ENCODE measurements at regions not wholly inside any gene's neighbourhood (a gene's known extent, or its start where the extent isn't known, plus 50 kb on each side); places are given as distances from the start of the nearest gene placed in this dataset.

GRCh38 chr5:52655163-52655562, 132.6 kb upstream of the ITGA1 start:
- TF ChIP-seq GATA3 (IDR thresholded peaks at IDR 0.05; ENCODE audit: low read depth, low read length) (no peak), GATA2 (IDR thresholded peaks at IDR 0.05; ENCODE audit: low read depth, low read length) (no peak)

All from SH-SY5Y (cell line).